ENCODE measurements at regions not wholly inside any gene's neighbourhood (a gene's known extent, or its start where the extent isn't known, plus 50 kb on each side); places are given as distances from the start of the nearest gene placed in this dataset.

DNA sequence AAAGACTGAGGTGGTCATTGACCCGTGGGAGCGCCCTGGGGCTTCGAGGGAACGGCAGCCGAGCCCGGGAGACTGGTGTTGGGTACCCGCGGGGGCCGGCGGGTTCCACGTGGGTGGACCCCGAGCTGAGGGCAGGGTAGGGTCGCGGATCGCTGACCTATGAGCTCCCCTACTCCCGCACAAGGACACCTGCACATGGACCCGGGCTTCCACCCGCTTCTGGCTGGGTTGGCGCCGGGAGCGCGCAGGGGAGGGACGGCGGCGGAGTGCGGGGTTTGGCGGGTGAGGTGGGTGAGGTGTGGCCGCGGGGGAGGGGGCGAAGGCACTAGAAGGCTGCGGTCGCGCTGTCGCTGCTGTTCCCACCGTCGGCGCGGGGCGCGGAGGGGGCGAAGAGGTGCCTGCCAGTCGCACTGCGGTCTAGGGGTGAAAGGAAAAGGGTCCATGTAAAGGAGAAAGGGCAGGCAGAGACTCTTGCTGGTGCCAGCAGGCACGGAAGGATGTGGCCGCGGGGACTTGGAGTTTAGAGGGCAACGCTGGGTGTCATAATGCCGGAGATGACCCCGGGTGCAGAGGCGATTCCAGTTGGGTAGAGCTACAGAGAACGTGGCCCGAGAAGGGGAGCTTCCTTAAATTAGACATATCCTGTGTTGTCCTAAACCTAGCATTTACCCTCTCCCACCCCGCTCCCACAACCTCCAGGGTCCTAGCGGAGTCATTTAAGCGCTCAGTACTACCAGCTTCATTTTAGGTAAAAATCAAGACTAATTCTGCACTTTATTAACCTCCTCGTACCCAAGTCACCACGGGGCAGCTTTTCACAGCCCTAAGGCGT lies 245.9 kb upstream of the TOPAZ1 start:
- DNase-seq = no peak

DNA sequence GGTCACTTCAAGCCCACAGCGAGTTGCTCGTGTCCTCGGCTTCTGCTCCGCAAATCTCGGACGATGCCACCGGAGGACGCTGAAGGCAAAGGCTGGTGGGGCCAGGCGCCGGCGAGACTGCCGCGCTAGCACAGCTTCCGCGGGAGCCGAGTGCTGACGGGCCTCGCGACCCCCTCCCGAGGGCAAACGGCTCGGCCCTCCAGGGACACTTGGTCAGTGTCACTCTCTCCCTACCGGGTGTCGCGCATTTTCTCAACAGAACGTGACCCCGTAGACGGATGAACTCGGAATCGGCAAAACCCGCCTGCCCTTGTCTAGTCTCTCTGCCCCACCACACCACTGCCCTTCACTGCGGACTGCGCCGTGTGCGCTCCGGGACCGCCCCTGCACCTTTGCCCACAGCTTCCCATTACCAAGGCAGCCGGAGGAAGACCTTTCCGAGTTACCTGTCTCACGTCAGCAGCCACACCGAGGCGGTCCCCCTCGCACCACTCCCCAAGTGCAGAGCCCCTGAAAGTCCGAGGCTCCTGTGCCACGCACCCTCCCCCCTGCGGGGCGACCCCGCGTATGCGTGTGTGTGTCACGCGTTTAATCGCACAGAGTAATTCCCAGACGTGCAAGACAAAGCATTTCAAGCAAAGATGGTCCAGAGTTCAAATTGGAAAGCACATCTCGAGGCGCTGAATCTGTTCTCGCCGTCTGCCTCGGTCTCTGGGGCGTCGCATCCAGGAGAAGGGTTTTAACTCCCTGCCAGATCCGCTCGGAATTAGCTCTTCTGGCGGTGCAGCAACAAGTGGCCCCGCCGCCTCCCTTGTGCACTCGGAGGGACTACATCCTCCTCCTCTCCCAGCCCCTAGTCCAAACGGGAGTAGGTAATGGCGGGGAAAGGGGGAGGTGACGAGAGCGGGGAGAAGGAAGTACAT lies 245.0 kb upstream of the TOPAZ1 start:
- DNase-seq = no peak

DNA sequence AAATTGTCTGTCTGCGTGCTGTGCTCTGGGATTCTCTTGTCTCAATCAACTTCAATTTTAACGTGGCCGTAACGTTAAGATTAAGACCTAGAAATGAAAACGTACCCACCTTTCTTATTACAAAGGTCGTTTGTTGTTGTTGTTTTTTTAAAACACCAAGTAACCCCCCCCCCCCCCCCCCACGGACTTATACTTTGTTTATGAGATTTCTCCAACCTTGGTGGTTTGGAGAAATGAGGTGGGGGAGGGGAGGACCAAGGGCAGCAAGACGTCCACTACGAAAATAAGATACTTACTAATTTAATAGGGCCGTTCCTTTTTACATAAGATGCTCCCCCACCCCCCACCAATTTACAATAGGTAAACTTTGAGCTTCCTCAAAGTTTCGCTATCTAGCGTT lies 244.4 kb upstream of the TOPAZ1 start:
- DNase-seq = no peak

DNA sequence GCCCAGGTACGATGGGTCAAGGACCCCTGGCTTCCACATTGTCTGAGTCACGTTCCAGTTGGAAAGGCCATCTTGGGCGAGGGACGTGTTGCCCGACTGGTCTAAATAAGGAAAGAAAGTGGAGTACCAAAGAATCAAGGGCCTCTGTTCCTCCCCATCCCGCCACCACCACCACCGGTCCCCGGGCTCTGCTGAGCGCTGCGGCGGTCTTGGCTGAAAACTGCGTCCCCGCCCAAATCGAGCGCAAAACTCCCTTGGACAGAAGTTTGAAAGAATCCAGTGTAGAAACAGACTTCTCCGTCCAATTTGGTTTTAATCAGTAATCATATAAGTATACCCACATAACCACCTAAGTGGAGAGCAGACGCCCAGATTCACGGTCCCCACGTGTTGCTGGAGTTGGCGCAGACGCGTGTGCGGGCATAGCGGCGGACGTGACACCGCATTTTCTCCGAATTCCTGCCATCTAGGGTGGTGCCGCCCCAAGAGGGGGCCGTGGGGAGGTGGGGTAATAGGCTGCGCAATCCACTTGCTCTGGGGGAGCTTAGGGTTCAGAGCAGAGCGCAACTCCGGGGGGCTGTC lies 243.8 kb upstream of the TOPAZ1 start:
- no peak for DNase-seq

DNA sequence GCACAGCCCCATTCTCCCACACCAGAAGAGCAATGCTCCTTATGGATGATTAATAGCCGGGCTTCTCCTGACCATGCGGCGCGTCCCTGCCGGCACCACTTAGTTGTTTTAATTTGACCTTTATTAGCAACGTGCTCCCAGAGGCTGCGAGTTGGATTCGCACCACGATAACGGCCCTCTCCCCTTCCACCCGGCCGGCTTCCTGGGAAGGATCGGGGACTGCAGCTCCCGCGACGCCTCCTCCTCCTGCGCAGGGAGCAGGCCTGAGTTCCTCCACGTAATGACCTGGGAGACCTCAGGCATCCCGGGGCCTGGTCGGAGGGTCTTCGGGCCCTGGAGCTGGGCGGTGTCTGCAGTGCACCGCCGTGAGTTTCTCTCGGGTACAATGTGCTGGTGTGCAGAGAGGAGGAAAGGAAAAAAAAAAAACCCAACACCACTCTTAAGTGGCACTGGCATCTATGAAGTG lies 243.3 kb upstream of the TOPAZ1 start:
- no peak for DNase-seq

DNA sequence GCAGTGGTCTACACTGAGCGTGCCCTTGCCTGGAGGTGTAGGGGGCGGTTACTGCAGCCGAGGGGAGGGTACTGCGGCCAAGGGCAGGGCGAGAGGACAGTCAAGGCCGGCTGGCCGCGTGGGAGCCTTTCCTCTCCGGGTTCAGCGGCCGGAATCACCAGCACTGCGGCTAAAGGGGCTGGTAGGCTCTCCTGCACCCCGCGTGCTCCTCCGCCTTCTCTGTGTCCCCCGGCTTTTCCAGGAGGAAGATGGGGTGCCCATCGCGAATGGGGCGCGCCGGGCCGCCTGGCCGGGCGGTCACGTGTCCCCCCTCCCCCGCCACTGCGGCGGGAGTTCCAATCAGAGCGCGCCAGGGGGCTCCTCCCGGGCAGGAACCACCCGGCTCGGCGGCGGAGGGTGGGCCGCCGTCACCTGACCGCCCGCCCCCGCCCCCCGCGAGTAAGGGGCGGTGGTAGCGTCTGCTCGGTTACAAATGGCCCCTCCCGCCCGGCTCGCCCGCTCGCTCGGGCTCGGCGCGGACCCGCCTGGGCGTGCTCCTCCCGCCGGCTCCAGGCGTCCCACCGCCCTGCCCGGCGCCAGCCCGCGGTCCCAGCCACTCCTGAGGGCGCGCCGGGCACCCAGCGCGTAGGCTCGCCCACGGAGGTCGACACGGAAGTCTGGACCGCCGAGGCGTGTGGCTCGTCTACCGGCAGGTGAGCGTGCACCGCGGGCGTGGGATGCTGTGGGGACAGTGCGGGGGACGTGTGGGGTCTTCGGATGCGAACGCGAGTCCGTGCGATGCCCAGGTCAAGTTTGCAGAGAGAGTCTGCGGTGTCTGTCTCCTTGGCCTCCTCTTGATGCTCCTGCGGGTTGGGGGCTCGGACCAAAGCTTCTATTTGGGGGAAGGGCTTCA lies 242.6 kb upstream of the TOPAZ1 start:
- peak; percentile 82 for DNase-seq

DNA sequence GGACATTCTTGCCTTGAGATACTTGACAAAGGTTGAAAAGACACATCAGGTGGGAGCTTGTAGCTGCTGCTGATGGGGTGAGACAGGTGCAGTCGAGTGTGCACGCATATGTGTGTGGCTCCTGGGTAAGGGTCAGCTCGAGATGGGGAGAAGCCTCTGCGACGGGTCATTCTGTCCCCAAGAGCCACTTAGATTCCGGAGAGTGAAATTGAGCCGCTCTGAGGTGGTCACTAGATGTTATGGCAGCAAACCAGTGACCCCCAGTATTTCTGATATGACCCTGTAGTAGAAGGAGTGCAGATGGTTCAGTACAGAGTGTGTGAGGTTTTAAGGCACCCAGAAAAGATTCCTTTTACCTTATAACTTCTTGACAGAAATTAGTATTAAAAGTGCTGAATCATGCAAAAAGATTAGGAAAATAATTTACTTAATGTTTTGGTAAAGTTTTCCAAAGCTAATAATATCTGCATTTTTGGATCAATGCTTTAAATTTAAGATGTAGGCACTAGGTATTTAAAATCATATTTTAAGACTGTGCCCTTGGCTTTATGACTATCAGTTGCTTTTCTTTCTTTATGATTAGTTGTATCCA lies 241.9 kb upstream of the TOPAZ1 start:
- no peak for DNase-seq

DNA sequence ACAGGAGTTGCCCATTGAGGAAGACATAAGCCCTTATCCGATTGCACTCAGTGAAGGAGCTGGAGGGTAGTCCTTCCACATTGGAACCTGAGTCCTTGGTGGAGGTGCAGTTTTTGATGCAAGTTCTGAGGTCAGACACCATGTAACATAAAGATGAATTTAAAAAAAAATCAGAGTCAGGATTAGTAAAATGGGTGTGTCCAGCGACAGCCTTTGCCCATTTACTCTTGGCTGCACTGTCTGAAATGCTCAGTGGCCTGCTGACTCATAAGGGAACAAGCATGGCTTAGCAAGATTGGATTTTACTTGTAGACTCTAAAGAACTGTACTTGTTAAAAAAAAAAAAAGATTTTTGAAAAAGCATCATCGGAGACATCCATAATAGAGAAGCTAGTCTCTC lies 241.1 kb upstream of the TOPAZ1 start:
- DNase-seq = no peak

DNA sequence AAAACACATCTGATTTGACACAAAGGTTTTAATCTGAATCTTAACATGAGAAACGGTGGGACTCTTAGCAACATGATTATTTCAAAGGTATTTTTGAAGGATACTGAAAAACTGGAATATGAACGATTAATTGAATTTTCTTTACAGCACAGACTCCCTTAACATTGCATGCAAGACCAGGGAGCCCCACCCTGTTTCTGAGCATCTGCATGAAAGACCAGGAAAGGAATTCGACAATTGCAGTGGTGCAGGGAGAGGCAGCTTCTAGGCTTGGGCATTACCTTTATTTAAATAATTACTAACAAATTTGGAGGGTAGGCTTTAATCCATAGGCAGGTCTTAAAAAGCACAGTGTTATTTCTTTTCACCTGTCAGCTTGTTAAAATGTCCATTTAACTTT lies 240.6 kb upstream of the TOPAZ1 start:
- no peak for DNase-seq

DNA sequence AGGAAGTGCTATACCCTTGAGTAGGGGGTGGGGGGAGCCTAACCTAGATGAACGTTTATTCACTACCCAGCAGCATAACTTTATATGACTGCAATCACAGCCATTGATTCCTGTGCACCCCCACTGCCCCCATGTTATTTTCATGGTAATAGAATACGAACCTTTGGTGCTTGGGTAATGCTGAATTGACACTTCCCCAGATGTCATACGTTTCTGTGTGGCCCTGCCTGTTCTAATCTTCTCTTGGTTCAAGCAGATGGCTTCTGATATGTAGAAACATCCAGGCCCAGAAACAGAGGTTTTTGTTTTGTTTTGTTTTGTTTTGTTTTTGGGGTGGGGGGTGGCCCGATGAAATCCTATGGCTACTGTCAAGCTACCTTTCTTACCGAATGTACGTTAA lies 237.9 kb upstream of the TOPAZ1 start:
- DNase-seq = no peak

DNA sequence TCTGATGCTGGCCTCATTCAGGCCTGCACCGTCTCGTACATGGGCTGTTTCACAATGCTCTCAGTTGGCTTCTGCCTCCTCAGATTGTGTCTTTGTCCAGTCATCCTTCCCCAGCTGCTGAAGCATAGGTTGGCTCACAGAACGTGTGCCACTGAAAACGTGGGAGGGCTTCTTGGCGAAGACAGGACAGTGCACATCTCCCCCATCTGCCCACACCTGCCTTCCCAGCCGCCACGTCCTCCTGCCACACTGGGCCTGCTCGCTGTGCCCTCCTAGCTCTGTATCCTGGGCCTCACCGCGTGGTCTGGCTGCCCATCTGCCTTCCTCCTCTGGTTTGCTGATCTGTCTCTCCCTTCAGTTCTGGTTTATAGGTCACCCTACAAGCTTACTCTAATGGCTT lies 230.0 kb upstream of the TOPAZ1 start:
- DNase-seq = no peak

DNA sequence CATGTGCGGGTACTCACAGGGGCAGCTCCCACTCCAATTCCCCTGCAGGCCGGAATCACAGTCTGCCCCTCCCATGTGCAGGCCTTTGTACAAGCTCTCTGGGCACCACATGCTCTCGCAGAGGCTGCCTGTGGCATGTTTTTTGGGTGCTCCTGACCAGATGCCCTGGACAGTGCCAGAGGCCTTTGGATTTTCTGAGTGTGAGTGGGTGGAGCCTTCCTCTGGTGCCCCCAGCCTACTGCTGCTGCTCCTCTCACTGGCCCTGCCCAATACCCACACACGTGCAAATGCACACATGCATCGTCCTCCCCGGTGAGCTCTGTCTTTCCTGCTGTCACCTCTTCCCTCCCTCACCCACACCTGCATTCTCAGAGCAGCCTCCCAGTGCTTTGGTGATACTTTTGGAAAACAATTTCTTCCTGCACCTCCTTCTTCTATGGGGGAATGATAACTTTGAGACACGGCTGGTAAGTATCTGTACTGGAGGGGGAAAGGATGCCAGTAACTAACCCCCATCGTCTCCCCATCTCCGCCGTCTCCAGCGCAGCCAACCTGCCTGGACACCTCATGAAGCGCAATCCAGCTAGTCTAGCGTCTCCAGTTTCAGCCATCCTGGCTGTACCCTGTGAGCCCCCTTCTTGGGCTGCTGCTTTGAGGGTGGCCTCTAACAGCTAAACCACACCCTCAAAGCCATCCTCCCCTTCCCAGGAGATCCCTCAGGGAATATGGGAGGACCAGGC lies 229.4 kb upstream of the TOPAZ1 start:
- DNase-seq = no peak

DNA sequence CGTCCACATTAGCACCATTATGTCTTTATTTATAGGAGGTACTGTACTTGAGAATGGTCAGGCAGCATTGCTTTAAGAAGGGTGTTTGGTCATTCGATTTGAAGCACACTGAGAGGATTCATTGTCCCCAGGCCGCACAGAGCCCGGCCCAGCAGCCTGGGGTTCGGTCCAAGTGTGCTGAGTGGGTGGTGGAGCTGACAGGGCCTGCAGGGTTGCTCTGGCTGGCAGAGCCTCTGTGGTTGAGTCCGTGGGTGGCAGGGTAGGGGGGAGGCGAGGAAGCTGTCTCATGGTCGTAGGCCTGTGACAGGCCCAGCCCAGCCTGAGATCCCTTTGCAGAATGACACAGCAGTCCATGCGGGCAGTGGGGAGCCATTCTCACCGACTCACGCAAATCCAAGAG lies 227.7 kb upstream of the TOPAZ1 start:
- DNase-seq = no peak

DNA sequence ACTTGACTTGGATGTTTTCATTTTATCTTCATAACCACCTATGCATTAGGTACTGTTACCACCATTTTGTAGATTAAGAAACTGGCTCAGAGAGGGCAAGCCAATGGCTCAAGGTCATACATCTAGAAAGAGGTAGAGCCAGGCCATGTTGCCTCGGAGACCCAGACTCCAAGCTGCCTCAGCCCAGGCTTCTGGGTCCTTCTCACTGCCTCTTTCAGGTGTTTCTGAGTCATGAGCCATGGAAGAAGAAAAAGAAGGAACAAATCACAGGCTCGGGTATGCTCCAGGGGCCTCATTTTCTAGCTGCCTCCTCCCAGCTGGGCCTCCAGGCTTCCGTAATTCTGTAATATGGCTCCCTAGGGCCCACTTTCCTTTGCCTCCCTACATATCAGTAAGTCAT lies 226.5 kb upstream of the TOPAZ1 start:
- DNase-seq = no peak

DNA sequence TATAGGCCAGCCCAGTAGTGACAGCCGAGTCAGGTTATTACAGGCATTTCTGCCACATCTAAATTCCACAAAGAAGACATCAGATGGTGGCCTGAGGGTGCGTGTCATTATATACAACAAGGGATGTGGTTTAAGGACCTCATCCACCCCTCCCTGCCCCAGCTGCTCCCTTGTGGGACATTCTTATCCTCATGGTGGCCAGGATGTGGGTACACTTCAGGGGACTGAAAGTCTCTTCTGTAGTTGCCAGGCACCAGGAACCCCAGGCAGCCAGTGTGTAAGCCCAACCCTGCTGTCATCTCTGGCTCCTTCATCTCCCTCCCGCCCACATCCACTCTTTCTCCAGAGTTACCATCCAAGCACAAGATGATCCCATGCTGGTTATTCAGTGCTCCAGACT lies 224.9 kb upstream of the TOPAZ1 start:
- DNase-seq = no peak

DNA sequence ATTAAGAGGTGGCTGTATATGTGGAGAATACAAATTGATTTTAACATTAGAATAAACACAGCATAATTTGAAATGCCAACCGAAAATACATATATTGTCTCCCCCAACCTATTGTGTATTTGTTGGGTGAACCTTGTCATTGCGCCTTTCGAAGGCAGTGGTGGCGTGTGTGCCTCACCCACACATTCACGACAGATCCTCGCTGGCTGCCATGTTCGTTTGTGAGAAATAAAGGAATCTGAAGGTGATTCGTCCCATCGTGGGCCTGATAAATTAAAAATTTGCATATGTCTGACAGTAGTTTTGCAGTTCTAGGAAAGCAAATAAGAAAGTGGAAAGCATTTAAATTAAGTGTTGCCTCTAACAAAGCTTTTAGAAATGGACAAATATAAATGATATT lies 222.8 kb upstream of the TOPAZ1 start:
- DNase-seq = no peak

DNA sequence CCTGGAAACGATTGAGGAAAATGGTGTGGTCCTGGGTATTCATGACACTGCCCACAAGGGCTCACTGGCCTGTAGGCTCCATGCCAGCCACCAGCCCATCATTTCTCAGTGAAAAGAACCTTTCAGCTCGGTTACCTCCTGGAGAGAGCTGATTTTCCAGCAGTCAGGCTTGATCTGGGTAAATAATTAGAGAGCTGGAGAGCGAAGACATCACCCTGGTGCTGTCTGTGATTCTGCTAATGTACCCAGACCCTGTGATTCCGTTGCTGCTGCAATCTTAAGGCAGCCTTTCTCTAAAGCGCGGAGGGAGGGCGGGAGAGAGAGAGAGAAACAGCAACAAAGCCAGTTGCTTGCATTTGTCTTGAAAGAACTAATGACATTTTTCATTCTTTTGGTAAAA lies 221.9 kb upstream of the TOPAZ1 start:
- no peak for DNase-seq

DNA sequence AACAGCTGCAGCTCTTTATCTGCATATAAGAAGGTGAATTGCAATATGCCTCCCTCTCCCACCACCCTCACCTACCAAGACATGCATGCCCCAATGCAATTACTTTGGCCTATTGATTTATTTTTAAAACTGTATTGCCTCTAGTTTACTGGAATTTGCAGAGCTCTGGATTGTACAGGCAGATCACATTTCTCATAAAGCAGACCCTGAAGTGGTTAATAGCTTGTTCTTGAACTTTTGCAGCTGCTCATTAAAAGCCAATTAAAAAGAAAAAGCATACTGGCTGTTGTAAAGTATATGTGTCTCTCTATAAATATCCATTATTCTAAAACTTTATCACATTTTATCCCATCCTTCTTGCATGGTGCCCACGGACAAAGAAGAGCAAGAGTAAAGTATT lies 221.5 kb upstream of the TOPAZ1 start:
- DNase-seq = no peak

DNA sequence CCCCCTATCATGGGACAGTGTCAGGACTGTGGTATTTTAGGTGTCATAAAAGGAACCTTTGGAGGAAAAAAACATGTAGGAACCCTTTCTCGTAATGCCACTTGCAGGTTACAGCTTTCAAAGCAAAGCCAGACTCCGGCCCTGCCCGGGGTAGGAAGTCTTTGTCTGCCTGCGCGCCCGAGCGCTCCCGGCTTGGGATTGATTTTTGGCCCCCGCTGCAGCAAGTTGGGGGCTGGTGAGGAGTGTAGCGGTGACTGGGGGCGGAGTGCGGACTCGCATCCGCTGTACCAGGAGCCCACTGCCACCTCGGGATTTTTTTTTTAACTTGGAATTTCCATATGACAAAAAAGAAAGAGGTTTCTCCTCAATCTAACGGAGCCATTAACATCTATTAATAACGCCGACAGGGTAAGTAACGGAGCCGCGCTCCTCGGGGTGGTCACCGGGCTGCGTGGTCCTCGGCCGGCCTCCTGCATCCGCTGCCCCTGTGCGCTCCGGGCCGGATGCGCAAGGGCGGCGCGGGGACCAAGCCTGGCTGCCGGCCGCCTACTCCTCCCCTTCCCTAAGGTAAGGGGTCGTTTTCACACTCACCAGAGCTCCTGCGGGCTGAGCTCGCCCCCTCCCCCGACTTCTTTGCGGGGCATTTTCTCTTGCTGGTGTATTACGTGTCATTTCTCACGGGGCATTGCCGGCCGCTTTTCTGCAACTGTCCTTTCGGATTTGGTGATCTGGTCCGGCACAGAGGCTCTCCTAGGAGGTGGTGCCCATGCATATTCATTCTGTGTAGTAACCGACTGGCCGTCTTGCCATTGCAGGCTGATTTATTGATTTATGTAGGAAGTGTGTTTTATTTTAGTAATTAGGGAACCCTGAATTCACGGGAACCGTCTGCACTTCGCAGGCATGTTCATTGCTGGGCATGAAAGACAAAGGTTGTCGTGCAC lies 219.8 kb upstream of the TOPAZ1 start:
- DNase-seq = no peak

DNA sequence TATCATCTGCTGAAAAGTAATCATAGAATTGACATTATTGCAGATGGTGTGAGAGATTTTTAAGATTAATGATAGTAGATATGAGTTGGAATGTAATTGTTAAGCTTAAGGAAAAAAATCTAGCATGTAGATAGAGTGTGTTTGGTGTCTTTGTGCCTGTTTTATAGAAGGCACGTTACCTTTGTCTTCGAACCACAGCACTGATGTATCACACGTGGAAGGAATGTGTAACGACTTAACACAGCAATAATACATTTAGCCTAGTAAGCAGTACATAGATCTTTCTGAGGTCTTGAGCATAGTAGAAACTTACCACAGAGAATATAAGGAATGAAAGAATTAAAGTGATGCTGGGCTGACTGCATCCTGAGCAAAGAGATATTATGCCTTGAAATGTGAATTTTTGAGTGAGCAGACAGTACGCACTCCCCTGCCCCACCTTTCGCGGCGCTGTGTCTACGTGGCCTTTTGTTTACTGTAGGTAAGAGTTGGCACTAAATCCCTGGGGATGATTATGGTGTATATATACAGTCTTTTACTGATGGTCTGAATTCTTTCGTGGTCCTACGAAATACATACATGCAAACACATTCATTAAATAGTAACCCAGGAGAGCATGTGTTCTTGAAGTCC lies 217.6 kb upstream of the TOPAZ1 start:
- DNase-seq = no peak

All from T1000 (cell line).